Prostate gland (tissue), 1 donor: ENCODE measurements at regions not wholly inside any gene's neighbourhood (a gene's known extent, or its start where the extent isn't known, plus 50 kb on each side); places are given as distances from the start of the nearest gene placed in this dataset.

ENCODE experiments used
- POLR2A ChIP-seq: fragments of 450-650 bp; IDR thresholded peaks from one replicate; pipeline ENCODE4 v1.6.1; 2016; ENCODE audit warnings: antibody characterized with exemption, mild to moderate bottlenecking
- POLR2AphosphoS5 ChIP-seq: sonication (generic); formaldehyde crosslinking; IDR thresholded peaks from one replicate; pipeline ENCODE4 v1.6.1; 2017; ENCODE audit warnings: antibody characterized with exemption

DNA sequence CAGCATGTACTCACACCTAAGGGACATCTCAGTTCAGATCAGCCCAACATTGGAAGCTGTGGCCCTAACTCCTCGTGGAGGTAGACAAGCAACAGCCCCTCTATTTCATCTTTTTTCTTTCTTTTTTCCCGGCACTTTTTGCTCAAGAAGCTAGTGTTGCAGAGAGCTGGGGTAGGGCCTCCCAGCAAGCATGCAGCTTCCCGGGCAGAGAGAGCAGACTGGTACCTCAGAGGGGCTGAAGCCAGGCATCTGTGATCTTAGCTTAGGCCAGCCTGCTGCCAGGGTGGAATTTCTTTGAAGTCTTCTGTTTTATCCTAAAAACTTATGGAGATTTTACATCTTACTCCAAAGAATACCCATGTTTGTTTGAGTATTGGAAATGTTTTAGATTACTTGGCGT is 195.4 kb downstream of the C16orf95 start:
- TF ChIP-seq POLR2A (no peak), POLR2AphosphoS5 (no peak)
